Activated CD4-positive, alpha-beta T cell treated with anti-CD3 and anti-CD28 coated beads for 36 hours (primary cell): ENCODE measurements at regions not wholly inside any gene's neighbourhood (a gene's known extent, or its start where the extent isn't known, plus 50 kb on each side); places are given as distances from the start of the nearest gene placed in this dataset.
"Not testable (repeated sequence)": the region's sequence is repeated elsewhere in the genome, so short reads cannot be mapped to it uniquely, and the experiment has no call there.

ENCODE experiments used
- ATAC-seq: fragments of 200-7000 bp; cut with Tn5 transposase; one replicate; pipeline ENCODE4 v1.10.0; 2021; ENCODE audit warnings: mild to moderate bottlenecking, moderate library complexity
- CTCF ChIA-PET: fragments of 350-600 bp; sonication (Branson Sonifier 250); formaldehyde crosslinking; loops from one replicate; lab custom pipeline; 2021; ENCODE audit warnings: antibody characterized with exemption; lab: Charles Lee
- POLR2A ChIA-PET: fragments of 350-600 bp; sonication (Branson Sonifier 250); formaldehyde crosslinking; loops from one replicate; lab custom pipeline; 2021; ENCODE audit warnings: antibody characterized with exemption, inconsistent platforms; lab: Charles Lee
- DNase-seq: peaks from one replicate; pipeline ENCODE4 v3.0.0-alpha.2; 2020
- H3K27ac Mint-ChIP-seq: one replicate; pipeline ENCODE4 v1.8.0; 2021; ENCODE audit warnings: mixed read lengths
- H3K27me3 Mint-ChIP-seq: one replicate; pipeline ENCODE4 v1.8.0; 2021; ENCODE audit warnings: mixed read lengths
- H3K36me3 Mint-ChIP-seq: one replicate; pipeline ENCODE4 v1.8.0; 2021; ENCODE audit warnings: low read depth, mixed read lengths
- H3K4me1 Mint-ChIP-seq: one replicate; pipeline ENCODE4 v1.8.0; 2021; ENCODE audit warnings: mixed read lengths
- H3K4me3 Mint-ChIP-seq: one replicate; pipeline ENCODE4 v1.8.0; 2021; ENCODE audit warnings: mild to moderate bottlenecking, moderate library complexity, mixed read lengths
- H3K9me3 Mint-ChIP-seq: one replicate; pipeline ENCODE4 v1.8.0; 2021; ENCODE audit warnings: low read depth, mixed read lengths
- intact Hi-C, 2 experiments: fragments of 100-400 bp; cut with DNase I in 1 of 2; cut with micrococcal nuclease in 1 of 2; formaldehyde crosslinking; loops; one replicate each; pipeline versions ENCODE4 v1.14.2 to v1.15.1; 2022 to 2024; cut with DNase I, micrococcal nuclease

- peaks cover 4% of the 10 kb centered on the region for H3K9me3 Mint-ChIP-seq
- ChIA-PET POLR2A (no interaction called here), CTCF (no interaction called here)
- no peak for ATAC-seq
- H3K4me1 Mint-ChIP-seq, result no peaks in the 10 kb centered on the region
- no peaks in the 10 kb centered on the region for H3K27me3 Mint-ChIP-seq
- H3K36me3 Mint-ChIP-seq, result no peaks in the 10 kb centered on the region
- H3K27ac Mint-ChIP-seq, result no peak overlapping the region
- intact Hi-C loops, result no loop called here
- no peak for DNase-seq
- no peak overlapping the region for H3K4me3 Mint-ChIP-seq
Measured at GRCh38 chr18:64699081-64699480, 550.2 kb upstream of the LINC00305 start.

GRCh38 chr18:64695851-64696553 lies 547.1 kb upstream of the LINC00305 start:
- ChIA-PET CTCF (no interaction called here), POLR2A (no interaction called here)
- intact Hi-C loops, result no loop called here
- DNase-seq, result no peak
- no peak for ATAC-seq
- H3K27me3 Mint-ChIP-seq, result no peaks in the 10 kb centered on the region
- no peak overlapping the region for H3K4me3 Mint-ChIP-seq
- H3K4me1 Mint-ChIP-seq, result no peaks in the 10 kb centered on the region
- H3K27ac Mint-ChIP-seq, result no peak overlapping the region
- H3K36me3 Mint-ChIP-seq, result no peaks in the 10 kb centered on the region
- H3K9me3 Mint-ChIP-seq, result peaks cover 6% of the 10 kb centered on the region

GRCh38 chr18:64693766-64694165 lies 544.9 kb upstream of the LINC00305 start:
- Mint-ChIP-seq H3K9me3 (peaks cover 11% of the 10 kb centered on the region), H3K4me1 (no peaks in the 10 kb centered on the region), H3K36me3 (no peaks in the 10 kb centered on the region), H3K27me3 (no peaks in the 10 kb centered on the region), H3K27ac (no peak overlapping the region), H3K4me3 (no peak overlapping the region)
- ATAC-seq (no peak), DNase-seq (no peak)
- ChIA-PET POLR2A (no interaction called here), CTCF (no interaction called here)
- intact Hi-C loops, result no loop called here

GRCh38 chr18:64692826-64693225 lies 543.9 kb upstream of the LINC00305 start:
- Mint-ChIP-seq H3K4me1 (no peaks in the 10 kb centered on the region), H3K9me3 (peaks cover 11% of the 10 kb centered on the region), H3K4me3 (no peak overlapping the region), H3K36me3 (no peaks in the 10 kb centered on the region), H3K27ac (no peak overlapping the region), H3K27me3 (no peaks in the 10 kb centered on the region)
- ChIA-PET CTCF (no interaction called here), POLR2A (no interaction called here)
- no peak for DNase-seq
- no peak for ATAC-seq
- intact Hi-C loops, result no loop called here

- intact Hi-C loops, result no loop called here
- CTCF ChIA-PET, result no interaction called here
Measured at GRCh38 chr18:64679121-64679520, 530.2 kb upstream of the LINC00305 start.

GRCh38 chr18:64678048-64678447 lies 529.2 kb upstream of the LINC00305 start:
- POLR2A ChIA-PET, result no interaction called here
- Mint-ChIP-seq H3K27me3 (no peaks in the 10 kb centered on the region), H3K36me3 (no peaks in the 10 kb centered on the region), H3K27ac (no peak overlapping the region), H3K4me1 (no peaks in the 10 kb centered on the region), H3K9me3 (peaks cover 4% of the 10 kb centered on the region), H3K4me3 (no peak overlapping the region)
- CTCF ChIA-PET, result interaction anchor here (0.5 to 1.1 kb wide), 2 partner anchors 8 to 10 kb away, joined by 3 to 5 read pairs; no protein-coding TSS in a partner anchor
- intact Hi-C loops, result no loop called here
- no peak for ATAC-seq
- DNase-seq, result no peak

More at GRCh38 chr18:64679121-64679520, 530.2 kb upstream of the LINC00305 start:
- Mint-ChIP-seq H3K27me3 (no peaks in the 10 kb centered on the region), H3K4me1 (no peaks in the 10 kb centered on the region), H3K27ac (no peak overlapping the region), H3K9me3 (peaks cover 8% of the 10 kb centered on the region), H3K4me3 (no peak overlapping the region), H3K36me3 (no peaks in the 10 kb centered on the region)
- no peak for DNase-seq
- ATAC-seq, result no peak
- POLR2A ChIA-PET, result no interaction called here

- ChIA-PET CTCF (no interaction called here), POLR2A (no interaction called here)
- intact Hi-C loops, result no loop called here
- Mint-ChIP-seq H3K27me3 (no peaks in the 10 kb centered on the region), H3K36me3 (no peaks in the 10 kb centered on the region), H3K4me1 (no peaks in the 10 kb centered on the region), H3K4me3 (no peak overlapping the region), H3K27ac (no peak overlapping the region), H3K9me3 (peaks cover 10% of the 10 kb centered on the region)
- ATAC-seq (no peak), DNase-seq (no peak)
Measured at GRCh38 chr18:64674694-64675093, 525.8 kb upstream of the LINC00305 start.

GRCh38 chr18:64671293-64671692 lies 522.4 kb upstream of the LINC00305 start:
- intact Hi-C loops, H3K4me3 Mint-ChIP-seq: not testable (repeated sequence)

GRCh38 chr18:64668461-64668962 lies 519.6 kb upstream of the LINC00305 start:
- no peaks in the 10 kb centered on the region for H3K36me3 Mint-ChIP-seq
- peaks cover 11% of the 10 kb centered on the region for H3K9me3 Mint-ChIP-seq
- no peak overlapping the region for H3K4me3 Mint-ChIP-seq
- no peaks in the 10 kb centered on the region for H3K27me3 Mint-ChIP-seq
- ATAC-seq (no peak), DNase-seq (no peak)
- intact Hi-C loops, result no loop called here
- ChIA-PET CTCF (interaction anchor here (1.0 to 1.1 kb wide), 2 partner anchors 10 to 45 kb away, joined by 4 to 5 read pairs; no protein-coding TSS in a partner anchor), POLR2A (no interaction called here)
- no peak overlapping the region for H3K27ac Mint-ChIP-seq
- no peaks in the 10 kb centered on the region for H3K4me1 Mint-ChIP-seq

More at GRCh38 chr18:64671293-64671692, 522.4 kb upstream of the LINC00305 start:
- peaks cover 14% of the 10 kb centered on the region for H3K9me3 Mint-ChIP-seq
- POLR2A ChIA-PET, H3K4me1 Mint-ChIP-seq, DNase-seq, H3K36me3 Mint-ChIP-seq, H3K27me3 Mint-ChIP-seq, H3K27ac Mint-ChIP-seq, CTCF ChIA-PET, ATAC-seq: not testable (repeated sequence)

GRCh38 chr18:64663086-64663485 lies 514.2 kb upstream of the LINC00305 start:
- H3K36me3 Mint-ChIP-seq, result no peaks in the 10 kb centered on the region
- ATAC-seq, result no peak
- intact Hi-C loops, result no loop called here
- DNase-seq, result no peak
- CTCF ChIA-PET, result no interaction called here
- POLR2A ChIA-PET, result no interaction called here
- no peak overlapping the region for H3K27ac Mint-ChIP-seq
- no peaks in the 10 kb centered on the region for H3K27me3 Mint-ChIP-seq
- H3K4me1 Mint-ChIP-seq, result no peaks in the 10 kb centered on the region
- H3K9me3 Mint-ChIP-seq, result peaks cover 2% of the 10 kb centered on the region
- no peak overlapping the region for H3K4me3 Mint-ChIP-seq

GRCh38 chr18:64659196-64659595 lies 510.3 kb upstream of the LINC00305 start:
- Mint-ChIP-seq H3K27me3 (no peaks in the 10 kb centered on the region), H3K4me1 (no peaks in the 10 kb centered on the region), H3K9me3 (peaks cover 2% of the 10 kb centered on the region), H3K36me3 (no peaks in the 10 kb centered on the region), H3K4me3 (no peak overlapping the region), H3K27ac (no peak overlapping the region)
- intact Hi-C loops, result no loop called here
- ChIA-PET POLR2A (no interaction called here), CTCF (no interaction called here)
- no peak for DNase-seq
- no peak for ATAC-seq

GRCh38 chr18:64653068-64653467 lies 504.2 kb upstream of the LINC00305 start:
- Mint-ChIP-seq H3K27ac (no peak overlapping the region), H3K27me3 (no peaks in the 10 kb centered on the region), H3K4me1 (no peaks in the 10 kb centered on the region), H3K9me3 (peaks cover 3% of the 10 kb centered on the region), H3K36me3 (no peaks in the 10 kb centered on the region), H3K4me3 (no peak overlapping the region)
- no peak for DNase-seq
- ChIA-PET POLR2A (no interaction called here), CTCF (no interaction called here)
- intact Hi-C loops, result no loop called here
- ATAC-seq, result no peak
